Smooth muscle cell (in vitro differentiated cells): ENCODE measurements at regions not wholly inside any gene's neighbourhood (a gene's known extent, or its start where the extent isn't known, plus 50 kb on each side); places are given as distances from the start of the nearest gene placed in this dataset.
A peak's percentile ranks its signal among the peaks of the same experiment; 100 is the strongest.

Source experiments
- DNase-seq: peaks from one replicate; lab custom pipeline; 2025; ENCODE audit not compliant: unreplicated experiment; lab: John Stamatoyannopoulos, UW
- H2AFZ ChIP-seq: fragments of 200-600 bp; sonication (generic); 2 replicates; pipeline ENCODE4 v1.6.0; 2016; ENCODE audit warnings: antibody characterized with exemption, low read depth, mild to moderate bottlenecking
- H3F3A ChIP-seq: fragments of 200-600 bp; sonication (generic); 2 replicates; pipeline ENCODE4 v1.6.0; 2017; ENCODE audit warnings: antibody characterized with exemption, low read depth
- H3K27ac ChIP-seq: fragments of 200-600 bp; sonication (generic); 2 replicates; pipeline ENCODE4 v1.5.1; 2016; ENCODE audit warnings: low read depth, mild to moderate bottlenecking
- H3K27me3 ChIP-seq: fragments of 200-600 bp; sonication (generic); 2 replicates; pipeline ENCODE4 v1.6.1; 2016; ENCODE audit warnings: low read depth, mild to moderate bottlenecking
- H3K36me3 ChIP-seq: fragments of 200-600 bp; sonication (generic); 2 replicates; pipeline ENCODE4 v1.5.1; 2016; ENCODE audit warnings: low read depth
- H3K4me1 ChIP-seq: fragments of 200-600 bp; sonication (generic); 2 replicates; pipeline ENCODE4 v1.5.1; 2016; ENCODE audit warnings: low read depth
- H3K4me2 ChIP-seq: fragments of 200-600 bp; sonication (generic); 2 replicates; pipeline ENCODE4 v1.6.0; 2016; ENCODE audit warnings: mild to moderate bottlenecking
- H3K4me3 ChIP-seq: fragments of 200-600 bp; sonication (generic); 2 replicates; pipeline ENCODE4 v1.5.1; 2016; ENCODE audit warnings: mild to moderate bottlenecking
- H3K79me2 ChIP-seq: fragments of 200-600 bp; sonication (generic); 2 replicates; pipeline ENCODE4 v1.6.0; 2016; ENCODE audit warnings: low read depth, mild to moderate bottlenecking
- H3K9ac ChIP-seq: fragments of 200-600 bp; sonication (generic); 2 replicates; pipeline ENCODE4 v1.6.0; 2016; ENCODE audit warnings: low read depth
- H3K9me3 ChIP-seq: fragments of 200-600 bp; sonication (generic); replicated peaks from 2 replicates; pipeline ENCODE4 v1.5.1; 2016; ENCODE audit warnings: low read depth
- H4K20me1 ChIP-seq: fragments of 200-600 bp; sonication (generic); 2 replicates; pipeline ENCODE4 v1.6.0; 2016; ENCODE audit warnings: low read depth
- CTCF ChIP-seq: fragments of 200-600 bp; sonication (generic); IDR thresholded peaks from 2 replicates; pipeline ENCODE4 v1.5.1; 2017; ENCODE audit warnings: borderline replicate concordance, mild to moderate bottlenecking, antibody characterized with exemption; ENCODE audit not compliant: insufficient read depth, poor library complexity, severe bottlenecking
- WGBS: methylation state at CpG from one replicate; pipeline ENCODE4 v1.1.7; 2016; ENCODE audit warnings: low lambda C conversion rate; 5-methylcytosine and 5-hydroxymethylcytosine counted together

GRCh38 chrX:35444671-35445355, 353.3 kb upstream of the MAGEB16 start:
- no peak overlapping the region for H3K4me2 ChIP-seq
- H3K4me1 ChIP-seq, result no peaks in the 10 kb centered on the region
- no peak overlapping the region for H3K4me3 ChIP-seq
- H4K20me1 ChIP-seq, result no peaks in the 10 kb centered on the region
- no peak for DNase-seq
- no peaks in the 10 kb centered on the region for H3K27me3 ChIP-seq
- no peaks in the 10 kb centered on the region for H3K79me2 ChIP-seq
- no peak overlapping the region for H3K9ac ChIP-seq
- no peaks in the 10 kb centered on the region for H3K36me3 ChIP-seq
- no peak overlapping the region for H2AFZ ChIP-seq
- H3F3A ChIP-seq, result no peaks in the 10 kb centered on the region
- H3K27ac ChIP-seq, result peak overlapping the region; percentile 24
- no peak for TF ChIP-seq CTCF
- H3K9me3 ChIP-seq, result no peaks in the 10 kb centered on the region
- whole genome bisulfite sequencing, result 68% methylated on average over 2 of the region's 2 CpGs

GRCh38 chrX:35445912-35446311, 352.2 kb upstream of the MAGEB16 start:
- Histone ChIP-seq H4K20me1 (no peaks in the 10 kb centered on the region), H3K36me3 (no peaks in the 10 kb centered on the region), H3K9me3 (peaks cover 5% of the 10 kb centered on the region), H3F3A (no peaks in the 10 kb centered on the region), H3K27me3 (no peaks in the 10 kb centered on the region), H3K79me2 (no peaks in the 10 kb centered on the region), H3K9ac (no peak overlapping the region), H3K27ac (no peak overlapping the region), H2AFZ (no peak overlapping the region), H3K4me2 (no peak overlapping the region), H3K4me1 (no peaks in the 10 kb centered on the region), H3K4me3 (no peak overlapping the region)
- DNase-seq, result no peak
- 90% methylated on average over 3 of the region's 3 CpGs for WGBS
- no peak for TF ChIP-seq CTCF

GRCh38 chrX:35456891-35457290, 341.3 kb upstream of the MAGEB16 start:
- H3K27ac ChIP-seq, result no peak overlapping the region
- no peaks in the 10 kb centered on the region for H4K20me1 ChIP-seq
- H3K36me3 ChIP-seq, result no peaks in the 10 kb centered on the region
- no peaks in the 10 kb centered on the region for H3K9me3 ChIP-seq
- TF ChIP-seq CTCF, result no peak
- WGBS, result 83% methylated on average over 1 of the region's 1 CpG
- H3K4me2 ChIP-seq, result no peak overlapping the region
- H2AFZ ChIP-seq, result no peak overlapping the region
- H3F3A ChIP-seq, result no peaks in the 10 kb centered on the region
- no peaks in the 10 kb centered on the region for H3K4me1 ChIP-seq
- no peak overlapping the region for H3K4me3 ChIP-seq
- H3K27me3 ChIP-seq, result no peaks in the 10 kb centered on the region
- no peak overlapping the region for H3K9ac ChIP-seq
- DNase-seq, result no peak
- no peaks in the 10 kb centered on the region for H3K79me2 ChIP-seq

GRCh38 chrX:35458142-35458541, 340.0 kb upstream of the MAGEB16 start:
- TF ChIP-seq CTCF, result no peak
- Histone ChIP-seq H3K27ac (no peak overlapping the region), H3K36me3 (no peaks in the 10 kb centered on the region), H4K20me1 (no peaks in the 10 kb centered on the region), H2AFZ (no peak overlapping the region), H3K27me3 (no peaks in the 10 kb centered on the region), H3K4me3 (no peak overlapping the region), H3K79me2 (no peaks in the 10 kb centered on the region), H3K4me1 (no peaks in the 10 kb centered on the region), H3F3A (no peaks in the 10 kb centered on the region), H3K9ac (no peak overlapping the region), H3K4me2 (no peak overlapping the region), H3K9me3 (no peaks in the 10 kb centered on the region)
- no peak for DNase-seq
